Cardiac septum (tissue), 1 donor: ENCODE measurements at regions not wholly inside any gene's neighbourhood (a gene's known extent, or its start where the extent isn't known, plus 50 kb on each side); places are given as distances from the start of the nearest gene placed in this dataset.

Experiments used
- DNase-seq: peaks from one replicate; pipeline ENCODE4 v3.0.0-alpha.2; 2020; ENCODE audit warnings: low spot score
- intact Hi-C: fragments of 100-400 bp; cut with DNase I; formaldehyde crosslinking; loops from one replicate; pipeline ENCODE4 v1.14.0; 2022
- donor health status: DM: no; HTN: no; CAD: no.

DNA sequence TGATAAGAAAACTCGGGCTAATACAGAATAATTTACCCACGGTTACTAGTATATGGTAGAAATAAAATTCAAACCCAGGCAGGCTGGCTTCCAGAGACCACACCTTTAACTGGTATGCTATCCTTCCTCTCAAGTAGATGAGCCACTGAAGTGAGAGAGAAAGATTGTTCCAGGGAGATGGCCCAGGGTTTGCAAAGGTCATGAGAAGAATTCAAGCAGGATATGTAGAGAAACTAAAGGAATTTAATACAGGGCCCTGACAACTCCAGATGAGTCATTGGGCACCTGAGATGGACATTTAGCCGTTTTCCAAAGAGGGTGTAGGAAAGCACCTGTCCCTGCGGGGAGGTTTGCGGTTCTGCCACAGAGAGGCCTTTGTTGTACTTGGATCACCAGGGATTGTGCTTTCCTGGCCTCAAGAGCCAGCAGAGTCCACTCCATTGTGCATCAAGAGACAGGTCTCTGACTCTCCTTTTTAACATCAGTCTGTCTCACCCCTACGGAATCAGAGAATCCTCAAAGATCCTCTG lies 152.7 kb upstream of the BLID start:
- intact Hi-C loops: no loop called here
- no peak for DNase-seq

DNA sequence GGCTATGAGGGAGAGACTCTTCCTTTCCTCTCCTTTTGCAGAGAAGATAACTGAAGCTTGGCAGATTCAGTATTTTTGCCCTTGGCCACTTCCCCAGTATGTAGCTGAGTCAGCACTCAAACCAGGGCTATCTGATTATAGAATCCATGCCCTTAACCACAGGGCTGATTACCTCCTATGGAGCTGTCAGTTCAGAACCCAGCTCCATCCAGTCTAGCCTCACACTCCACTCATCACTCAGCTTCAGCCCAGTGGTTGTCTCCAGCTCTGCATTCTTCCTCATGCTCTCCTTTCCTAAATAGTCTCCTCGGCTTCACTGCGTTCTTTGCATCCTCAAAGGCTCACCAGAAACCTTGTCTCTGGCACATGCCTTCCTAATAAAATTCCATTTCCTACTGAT lies 151.6 kb upstream of the BLID start:
- DNase-seq: no peak
- intact Hi-C loops: no loop called here

DNA sequence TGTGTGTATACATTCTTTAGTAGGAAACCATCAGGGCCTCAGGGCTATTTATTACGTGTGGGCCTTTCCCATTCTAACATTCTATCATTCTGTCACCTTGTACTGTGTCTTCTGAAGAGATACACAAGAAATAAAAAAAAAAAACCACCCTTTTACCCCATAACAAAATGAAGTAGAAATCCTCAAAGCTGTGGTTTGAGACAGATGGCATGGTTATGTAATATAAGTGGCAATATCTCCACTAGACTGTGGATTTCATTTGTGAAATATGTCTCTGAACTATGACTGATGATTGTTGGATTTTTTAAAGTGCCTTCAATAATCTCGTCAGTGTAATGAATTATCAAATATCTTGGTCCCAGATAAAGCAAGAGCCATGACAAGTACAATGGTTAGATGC lies 150.0 kb upstream of the BLID start:
- intact Hi-C loops: no loop called here
- no peak for DNase-seq

DNA sequence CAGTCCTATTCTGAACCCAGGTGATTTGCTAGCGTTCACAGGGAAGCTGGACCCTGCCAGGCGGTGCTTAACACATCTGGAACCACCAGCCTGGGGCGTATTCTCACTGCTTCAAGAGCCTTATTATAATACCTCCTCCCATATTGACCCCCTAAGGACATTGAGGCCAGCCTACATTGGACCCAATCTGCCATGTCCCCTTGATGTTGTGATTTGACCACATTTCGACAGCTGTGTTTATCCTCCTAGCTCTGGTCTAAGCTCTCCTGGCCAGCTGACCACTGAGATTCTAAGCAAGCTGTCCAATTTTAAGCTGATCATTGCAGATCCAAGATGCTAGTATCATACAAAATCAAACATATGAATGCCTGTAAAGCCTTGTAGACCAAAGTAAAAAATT lies 148.1 kb upstream of the BLID start:
- intact Hi-C loops: no loop called here
- no peak for DNase-seq

DNA sequence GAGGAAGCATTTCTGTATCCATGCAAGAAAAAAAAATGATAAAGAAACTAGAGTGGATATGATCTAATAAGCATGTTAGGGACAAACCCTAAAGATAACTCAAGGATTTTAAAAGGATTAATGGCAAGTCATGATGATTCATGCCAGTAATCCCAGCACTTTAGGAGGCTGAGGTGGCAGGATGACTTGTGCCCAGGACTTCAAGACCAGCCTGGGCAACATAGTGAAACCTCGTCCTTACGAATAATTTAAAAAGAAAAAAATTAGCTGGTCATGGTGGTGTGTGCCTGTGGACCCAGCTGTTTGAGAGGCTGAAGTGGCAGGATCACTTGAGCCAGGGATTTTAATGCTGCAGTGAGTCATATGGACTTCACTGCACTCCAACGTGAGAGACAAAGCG lies 145.5 kb upstream of the BLID start:
- no peak for DNase-seq
- intact Hi-C loops: no loop called here

DNA sequence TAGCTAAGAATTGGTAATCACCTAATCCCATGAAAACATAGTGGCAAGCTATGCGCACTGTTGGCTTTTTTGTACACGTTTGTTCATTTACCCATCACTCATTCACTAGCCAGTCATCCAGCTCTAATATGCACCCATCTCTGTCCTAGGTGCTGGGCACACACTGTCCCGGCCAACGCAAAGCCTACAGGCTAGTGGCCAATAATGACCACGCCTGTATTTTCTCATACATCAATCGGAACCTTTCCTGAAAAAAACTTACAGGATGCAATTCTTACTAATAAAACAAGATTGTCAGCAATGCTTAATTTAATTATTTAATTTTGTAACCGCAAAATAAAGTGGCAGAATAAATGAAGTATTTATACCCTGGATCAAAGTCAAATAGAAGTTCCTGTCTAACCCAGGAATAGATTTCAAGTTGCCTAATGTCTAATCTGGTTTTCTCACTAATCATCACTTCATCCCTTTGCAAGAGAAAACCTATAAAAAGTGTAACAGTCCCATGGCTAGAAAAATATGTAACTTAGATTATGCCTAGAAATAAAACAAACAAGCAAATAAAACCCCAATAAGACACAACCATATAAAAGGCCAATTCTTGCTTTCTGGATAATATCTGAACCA lies 143.3 kb upstream of the BLID start:
- DNase-seq: no peak
- intact Hi-C loops: no loop called here

DNA sequence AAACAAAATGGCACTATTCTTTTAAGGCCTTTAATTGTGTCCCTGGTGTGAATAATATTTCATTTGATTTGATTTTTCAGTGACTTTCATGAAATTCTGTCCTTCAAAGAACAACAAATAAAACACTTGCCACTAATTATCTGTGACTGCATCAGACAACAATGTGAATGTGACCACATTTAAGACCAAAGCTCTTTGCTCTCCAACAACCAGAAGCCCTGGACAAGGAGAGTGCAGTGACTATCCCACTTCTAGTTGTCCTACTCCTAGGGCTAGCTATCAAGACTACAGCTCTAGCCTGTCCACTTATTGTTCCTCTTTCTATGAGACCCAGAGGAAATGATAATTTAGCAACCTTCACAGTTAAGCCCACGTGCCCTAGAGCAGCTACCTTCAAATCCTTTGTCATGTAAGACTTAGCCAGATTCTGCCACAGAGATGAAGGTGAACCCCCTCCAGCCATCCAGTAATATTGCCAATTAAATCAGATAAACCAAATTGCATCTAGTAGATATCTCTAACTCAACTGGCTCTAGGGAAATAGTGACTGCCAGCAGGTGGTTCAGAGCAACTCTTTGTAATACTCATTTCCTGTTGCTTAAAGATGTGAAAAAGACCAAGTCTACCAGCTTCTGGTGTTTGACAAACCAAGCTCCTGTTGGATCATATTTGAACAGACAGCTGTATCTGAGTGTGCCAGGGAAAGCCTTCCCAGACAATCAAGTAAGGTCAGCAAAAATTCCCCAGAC lies 142.6 kb upstream of the BLID start:
- intact Hi-C loops: no loop called here
- no peak for DNase-seq

DNA sequence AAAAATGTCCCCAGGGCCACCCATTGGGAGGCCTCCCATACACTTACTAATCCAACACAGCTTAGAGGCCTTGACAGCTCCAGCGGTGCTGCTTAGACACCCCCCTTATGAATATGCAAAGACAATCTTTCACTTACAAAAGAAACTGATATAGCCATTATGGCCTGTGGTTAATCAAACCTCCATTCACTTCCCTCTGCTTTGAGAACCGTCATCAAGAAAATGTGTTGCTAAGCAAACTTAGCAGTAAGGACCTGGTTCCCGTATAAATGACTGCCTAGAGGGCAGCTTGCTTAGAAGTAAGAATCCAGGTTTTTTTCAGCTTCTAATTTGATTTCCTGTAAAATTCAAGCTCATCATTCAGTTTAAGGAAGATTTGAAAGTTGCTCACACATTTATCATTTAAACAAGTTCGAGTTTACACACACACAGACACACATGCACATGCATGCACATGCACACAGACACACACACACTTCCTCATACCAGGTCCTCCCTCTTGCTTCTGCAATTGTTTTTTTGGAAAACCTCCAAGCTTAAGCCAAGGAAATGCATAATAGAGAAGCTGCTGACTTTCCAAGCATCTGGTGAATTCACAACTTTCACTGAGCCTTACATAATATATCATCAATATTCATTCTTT lies 137.7 kb upstream of the BLID start:
- intact Hi-C loops: no loop called here
- DNase-seq: no peak

DNA sequence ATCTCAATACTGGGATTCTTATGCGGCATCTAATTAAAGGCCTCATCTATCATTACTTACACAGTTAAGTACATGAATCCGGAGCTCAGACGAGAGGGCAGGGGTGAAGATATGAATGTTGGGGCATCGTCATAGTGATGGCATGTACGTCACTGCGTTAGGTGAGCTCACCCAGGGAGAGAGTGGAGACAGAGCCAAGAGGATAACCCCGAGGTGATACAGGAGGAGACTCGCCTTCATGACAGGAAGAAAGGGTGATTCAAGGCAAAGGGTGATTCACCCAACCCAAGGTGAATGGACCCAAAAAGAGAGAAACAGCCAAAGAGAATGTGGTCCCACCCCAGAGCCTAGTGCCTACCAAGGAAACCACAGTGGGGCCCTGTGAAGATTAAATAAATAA lies 132.9 kb upstream of the BLID start:
- no peak for DNase-seq
- intact Hi-C loops: no loop called here

DNA sequence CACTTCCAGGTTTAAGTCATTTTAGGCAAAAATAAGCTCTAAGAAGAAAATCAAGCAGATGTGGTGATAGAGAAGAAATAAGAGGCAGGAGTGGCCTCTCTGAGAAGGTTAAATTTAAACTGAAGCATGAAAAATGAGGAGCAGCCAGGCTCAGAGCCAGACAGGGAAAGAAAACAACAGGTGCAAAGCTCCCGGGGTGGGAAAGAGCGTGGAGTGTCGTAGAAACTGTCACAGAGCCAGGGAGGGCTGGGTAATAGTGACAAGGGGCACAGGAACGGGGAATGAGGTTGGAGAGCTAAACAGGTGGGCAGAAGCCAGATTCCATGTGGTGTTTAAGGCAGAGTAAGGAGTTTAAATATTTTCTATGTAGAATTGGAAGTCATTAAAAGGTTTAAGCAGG lies 132.1 kb upstream of the BLID start:
- intact Hi-C loops: no loop called here
- no peak for DNase-seq

DNA sequence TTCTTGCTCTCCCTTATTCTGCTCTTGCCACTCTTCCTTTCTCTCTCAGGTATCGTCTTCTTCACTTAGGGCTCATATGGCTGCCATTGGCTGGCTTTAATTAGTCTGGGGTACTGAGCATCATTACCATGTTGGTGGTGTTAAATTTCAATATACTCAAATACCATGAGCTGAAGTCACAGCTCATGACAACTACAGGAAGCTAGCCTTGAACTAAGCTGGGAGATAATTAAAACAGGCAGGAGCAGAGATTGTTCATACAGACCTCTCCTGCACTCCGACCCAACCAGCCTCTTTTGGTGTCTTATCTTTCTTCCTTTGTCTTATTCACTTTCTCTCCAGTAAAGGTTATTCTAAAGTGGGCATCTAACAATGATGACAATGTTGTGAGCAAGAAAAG lies 130.9 kb upstream of the BLID start:
- intact Hi-C loops: no loop called here
- no peak for DNase-seq

DNA sequence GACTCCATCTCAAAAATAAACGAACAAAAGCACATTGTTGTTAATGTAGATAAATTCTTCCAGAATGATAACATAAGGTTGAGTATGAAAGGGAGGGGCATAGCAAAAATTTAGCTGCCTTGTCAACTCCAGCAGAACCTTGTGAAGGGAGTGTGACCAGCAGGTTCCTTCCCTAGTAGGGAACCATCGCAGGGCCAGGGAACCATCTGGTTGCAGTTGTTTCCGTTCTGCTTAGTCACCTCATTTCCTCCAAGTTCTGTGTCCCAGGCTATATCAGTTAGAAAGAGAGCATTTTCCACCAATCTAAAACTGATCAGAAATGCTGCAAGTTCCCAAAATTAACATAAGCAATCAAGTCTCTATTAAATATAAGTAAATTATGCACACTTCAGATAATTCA lies 126.7 kb upstream of the BLID start:
- DNase-seq: no peak
- intact Hi-C loops: no loop called here

DNA sequence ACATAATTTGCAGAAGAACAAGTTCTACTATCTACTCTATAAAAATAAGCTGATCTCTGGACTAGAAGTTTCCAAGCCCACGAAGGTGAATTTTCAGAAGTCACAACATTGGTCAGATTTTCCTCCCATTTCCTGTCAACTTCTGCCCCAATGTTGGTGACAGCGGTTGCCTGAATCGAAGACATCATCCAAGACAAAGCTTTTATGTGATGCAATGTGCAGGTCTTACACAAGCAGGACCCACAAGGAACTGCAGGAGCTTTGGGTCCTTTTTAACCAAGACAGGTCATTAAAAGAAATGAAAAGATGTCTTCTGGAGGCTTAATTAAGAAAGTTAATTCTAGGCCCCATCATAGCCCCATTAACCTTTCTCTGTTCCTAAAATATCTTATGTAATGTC lies 125.6 kb upstream of the BLID start:
- intact Hi-C loops: no loop called here
- no peak for DNase-seq

DNA sequence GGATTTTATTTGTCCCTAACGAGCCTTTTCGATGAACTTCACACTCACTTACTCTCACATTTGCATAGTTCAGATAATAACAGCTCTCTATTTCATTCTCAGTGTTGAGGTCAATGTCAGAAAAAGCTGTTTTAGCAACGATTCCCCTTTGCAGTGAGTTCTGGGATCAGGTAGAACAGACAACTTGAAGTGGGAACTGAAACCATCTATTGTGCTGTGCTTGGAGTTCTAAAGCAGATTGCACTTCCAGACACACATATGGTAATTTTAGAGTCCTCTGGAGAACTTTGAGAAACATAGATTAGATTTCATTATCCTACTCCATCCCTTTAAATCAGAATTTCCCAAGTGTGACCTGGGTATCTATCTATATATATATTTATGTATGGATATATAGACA lies 124.6 kb upstream of the BLID start:
- intact Hi-C loops: no loop called here
- DNase-seq: no peak

DNA sequence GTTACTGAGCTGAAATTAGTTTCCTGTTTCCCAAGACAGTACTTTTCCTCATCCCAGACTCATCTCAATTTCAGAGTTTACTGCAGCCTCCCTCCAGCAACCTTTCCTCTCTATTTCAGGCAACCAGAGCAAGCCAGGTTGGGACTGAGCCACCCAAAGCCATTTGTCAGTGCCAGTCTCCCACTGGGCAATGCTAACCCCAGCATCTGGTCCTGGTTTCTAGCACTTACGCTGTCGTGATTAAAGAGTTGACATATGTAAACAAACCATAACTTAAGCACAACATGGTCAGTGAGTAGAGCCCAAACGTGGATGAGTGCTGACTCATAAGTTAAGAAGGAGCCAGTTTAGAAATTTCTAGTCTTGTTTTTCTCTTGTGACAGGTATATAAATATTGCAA lies 119.6 kb upstream of the BLID start:
- no peak for DNase-seq
- intact Hi-C loops: no loop called here

DNA sequence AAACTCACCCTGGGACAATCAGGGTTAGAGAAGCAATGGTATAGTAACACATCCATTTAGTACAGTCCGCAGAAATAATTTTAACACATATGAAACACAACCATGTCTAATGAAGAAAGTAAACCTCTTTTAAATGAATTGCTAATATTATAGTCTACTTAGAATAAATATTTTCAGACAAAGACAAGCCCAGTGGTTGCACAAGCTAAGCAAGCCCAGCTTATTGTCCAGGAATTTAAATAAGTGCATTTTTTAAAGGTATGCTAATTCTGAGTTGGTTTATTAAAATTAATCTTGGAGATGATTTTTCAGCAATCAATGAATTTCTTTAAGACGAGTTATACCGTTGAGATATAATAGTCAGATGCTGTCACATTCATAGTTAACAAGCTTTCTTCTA lies 118.8 kb upstream of the BLID start:
- intact Hi-C loops: no loop called here

DNA sequence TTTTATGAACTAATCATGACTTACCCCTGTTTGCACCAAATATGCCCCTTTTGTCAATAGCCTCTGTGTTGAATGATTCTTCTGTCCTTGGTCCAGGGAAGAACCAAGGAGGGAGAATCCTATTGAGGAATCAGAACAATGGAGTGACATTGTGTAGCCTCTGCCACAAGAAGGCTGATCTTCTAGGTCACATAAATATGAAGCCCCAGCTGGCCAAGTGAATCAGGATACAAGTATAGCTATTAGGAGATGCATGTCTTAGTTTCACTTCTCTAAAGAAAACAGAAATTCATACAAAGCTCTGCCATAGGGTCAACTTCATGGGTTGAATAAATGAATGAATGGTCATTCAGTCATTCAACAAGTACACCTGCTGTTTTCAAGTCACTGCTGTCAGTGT lies 118.2 kb upstream of the BLID start:
- no peak for DNase-seq
- intact Hi-C loops: no loop called here

More for the DNA sequence above, 118.8 kb upstream of the BLID start:
- DNase-seq: no peak

DNA sequence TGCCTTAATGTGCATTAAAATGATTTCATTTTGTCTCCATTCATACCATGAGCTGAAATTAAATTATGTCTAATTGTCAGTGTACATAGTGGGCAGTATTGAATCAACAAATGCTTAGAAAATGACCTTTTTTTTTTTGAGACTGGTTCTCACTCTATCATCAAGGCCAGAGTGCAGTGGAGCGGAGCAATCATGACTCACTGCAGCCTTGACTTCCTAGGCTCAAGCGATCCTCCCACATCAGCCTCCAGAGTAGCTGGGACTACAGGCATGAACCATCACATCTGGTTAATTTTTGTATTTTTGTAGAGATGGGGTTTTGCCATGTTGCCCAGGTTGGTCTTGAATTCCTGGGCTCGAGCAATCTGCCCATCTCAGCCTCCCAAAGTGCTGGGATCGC lies 117.0 kb upstream of the BLID start:
- DNase-seq: no peak
- intact Hi-C loops: no loop called here

DNA sequence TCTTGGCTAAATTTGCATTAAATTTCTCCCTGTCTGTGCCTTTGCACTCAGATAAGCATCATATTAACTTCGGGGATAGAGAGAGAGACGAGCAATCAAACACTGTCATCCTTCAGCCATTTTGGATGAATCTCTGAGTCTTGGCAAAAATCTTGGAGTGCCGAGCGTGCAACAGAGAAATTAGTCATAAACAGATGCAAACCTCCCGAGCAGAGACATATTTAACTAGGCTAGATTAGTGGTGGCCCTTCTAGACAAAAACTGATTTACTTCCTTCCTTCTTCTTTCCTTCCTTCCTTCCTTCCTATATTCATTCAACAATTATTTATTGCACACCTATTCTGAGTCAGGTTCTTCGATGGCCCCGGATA lies 114.4 kb upstream of the BLID start:
- intact Hi-C loops: no loop called here
- DNase-seq: no peak

DNA sequence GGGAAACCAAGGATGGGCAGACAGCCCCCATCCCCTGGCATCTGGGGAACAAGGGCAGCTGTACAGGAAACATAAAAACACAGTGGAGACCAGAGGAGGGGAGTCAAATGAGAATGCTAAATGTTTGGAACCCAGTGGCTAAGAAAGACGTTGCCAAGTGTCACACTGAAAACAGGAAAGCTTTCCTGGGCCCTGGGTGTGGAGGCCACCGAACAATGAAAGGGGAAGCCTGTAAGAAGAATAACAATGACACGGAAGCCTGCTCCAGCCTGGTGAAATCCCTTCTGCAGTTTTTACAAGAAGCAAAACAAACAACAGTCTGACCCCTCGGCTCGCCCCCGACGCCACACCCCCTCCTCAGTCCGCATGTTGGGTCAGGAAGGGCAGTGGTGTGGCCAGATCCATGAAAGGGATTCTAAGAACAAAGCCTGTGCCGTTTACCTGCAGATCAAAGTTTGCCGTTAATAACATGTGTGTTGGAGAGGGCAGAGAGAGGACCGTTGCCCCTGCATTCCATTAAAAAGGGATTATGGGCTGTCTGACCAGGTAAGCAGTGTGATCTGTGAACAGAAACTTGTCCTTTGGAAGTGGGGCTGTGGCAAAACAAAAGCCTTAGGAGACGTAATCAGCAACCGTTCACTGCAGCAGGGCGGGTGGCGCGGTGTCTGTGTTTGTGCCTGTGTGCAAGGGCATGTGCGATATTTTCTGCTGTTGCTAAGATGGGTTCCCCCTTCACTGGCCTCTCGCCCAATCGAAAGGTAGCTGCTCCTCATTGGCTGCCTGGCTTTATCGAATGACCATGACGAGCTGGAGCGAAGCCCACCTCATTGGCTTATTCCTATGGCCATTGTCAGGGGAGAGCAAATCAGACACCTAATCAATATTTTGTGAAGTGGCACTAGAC lies 113.7 kb upstream of the BLID start:
- intact Hi-C loops: no loop called here
- no peak for DNase-seq
